GM18502 (cell line): ENCODE measurements at regions not wholly inside any gene's neighbourhood (a gene's known extent, or its start where the extent isn't known, plus 50 kb on each side); places are given as distances from the start of the nearest gene placed in this dataset.

Source experiments
- ATAC-seq: cut with Tn5 transposase; IDR thresholded peaks from one replicate; pipeline ENCODE4 v1.9.1; 2021; ENCODE audit warnings: mild to moderate bottlenecking; ENCODE audit not compliant: unreplicated experiment, poor library complexity

GRCh38 chr1:234675572-234675971 lies 65.6 kb upstream of the IRF2BP2 start:
- ATAC-seq, result no peak

DNA sequence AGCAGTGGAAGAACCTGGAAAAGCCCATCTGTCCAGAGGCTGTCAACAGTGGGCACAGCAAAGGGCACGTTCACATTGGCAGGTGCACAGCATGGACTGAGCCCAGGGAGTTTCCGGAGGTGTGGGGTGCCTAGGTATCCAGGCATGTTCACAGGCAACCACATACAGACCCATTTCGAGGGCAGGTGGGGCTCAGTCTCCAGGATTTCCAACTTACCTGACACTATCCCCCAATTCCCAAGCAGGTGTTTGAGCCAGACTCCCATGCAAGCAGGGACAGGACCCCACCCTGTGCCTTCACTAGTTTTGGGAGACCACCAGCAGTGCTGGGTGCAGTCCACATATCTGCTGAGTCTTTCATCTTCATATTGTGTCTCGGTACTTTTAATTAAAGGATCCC lies 65.0 kb upstream of the IRF2BP2 start:
- ATAC-seq, result no peak

GRCh38 chr1:234674218-234674815 lies 64.3 kb upstream of the IRF2BP2 start:
- no peak for ATAC-seq

- no peak for ATAC-seq
These were observed 62.6 kb upstream of the IRF2BP2 start for GRCh38 chr1:234672349-234673135.

- no peak for ATAC-seq
These were observed 61.1 kb upstream of the IRF2BP2 start for GRCh38 chr1:234670967-234671626.

DNA sequence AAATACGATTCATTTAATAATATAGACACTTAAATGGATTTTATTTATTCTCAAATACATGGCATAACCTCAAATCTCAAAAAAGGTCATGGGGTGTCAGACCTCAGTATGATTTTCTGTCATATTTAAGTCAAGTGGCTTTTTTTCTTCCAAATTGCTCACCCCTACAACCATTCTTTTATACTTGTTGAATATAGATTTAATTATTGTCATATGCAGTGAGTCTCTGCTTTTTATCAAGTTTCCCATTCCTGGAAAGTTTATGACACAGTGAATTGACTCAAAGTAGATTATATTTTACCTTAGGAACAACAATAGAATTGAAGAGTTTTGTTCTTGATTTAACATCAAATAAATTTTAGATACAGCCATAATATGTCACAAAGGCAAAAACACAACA lies 59.5 kb upstream of the IRF2BP2 start:
- ATAC-seq, result no peak

GRCh38 chr1:234668577-234668955 lies 58.6 kb upstream of the IRF2BP2 start:
- no peak for ATAC-seq

GRCh38 chr1:234667600-234668576 lies 57.9 kb upstream of the IRF2BP2 start:
- no peak for ATAC-seq

DNA sequence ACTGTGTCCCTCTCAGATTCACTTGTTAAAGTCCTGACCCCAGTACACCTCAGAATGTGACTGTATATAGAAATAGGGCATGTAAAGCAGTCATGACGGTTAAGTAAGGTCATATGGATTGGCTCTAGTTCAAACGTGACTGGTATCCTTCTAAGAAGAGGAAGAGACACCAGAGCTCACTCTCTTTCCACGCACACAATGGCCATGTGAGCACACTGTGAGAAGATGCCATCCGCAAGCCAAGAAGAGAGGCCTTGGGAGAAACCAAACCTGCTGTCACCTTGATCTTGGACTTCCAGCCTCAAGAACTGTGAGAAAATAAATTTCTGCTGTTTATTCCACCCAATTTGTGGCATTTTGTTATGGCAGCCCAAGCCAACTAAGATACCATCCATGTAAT lies 56.8 kb upstream of the IRF2BP2 start:
- ATAC-seq, result no peak

GRCh38 chr1:234665975-234666605 lies 56.1 kb upstream of the IRF2BP2 start:
- ATAC-seq, result no peak

GRCh38 chr1:234662148-234662547 lies 52.2 kb upstream of the IRF2BP2 start:
- no peak for ATAC-seq

DNA sequence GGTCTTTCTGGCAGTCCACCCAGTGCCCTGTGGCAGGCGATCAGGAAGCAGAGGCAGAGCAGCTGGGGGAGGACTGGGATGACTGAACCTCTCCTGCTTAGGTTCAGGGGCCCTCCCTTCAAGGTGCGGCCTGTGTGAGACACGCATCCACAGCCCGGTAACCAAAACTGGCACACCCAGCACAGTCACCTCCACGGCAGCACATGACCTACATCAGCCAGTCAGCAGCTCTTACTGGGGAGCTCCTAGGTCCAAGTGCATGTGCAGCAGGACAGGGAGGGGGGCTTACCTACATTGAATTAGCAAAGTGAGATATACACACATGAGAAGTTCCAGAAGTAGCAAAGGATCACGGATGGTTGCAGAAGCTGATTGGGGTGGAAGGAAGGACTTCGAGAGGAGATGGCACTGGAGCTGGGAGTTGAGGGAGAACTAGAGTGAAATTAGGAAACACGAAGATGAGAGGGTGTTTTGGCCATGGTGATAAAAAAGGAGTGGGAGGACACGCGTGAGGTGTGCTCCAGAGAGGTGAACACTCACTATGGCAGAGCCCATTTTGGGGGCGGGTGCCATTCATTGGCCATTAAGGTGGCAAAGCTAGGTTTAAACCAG lies 51.4 kb upstream of the IRF2BP2 start:
- no peak for ATAC-seq

- ATAC-seq, result no peak
These were observed 50.7 kb upstream of the IRF2BP2 start for GRCh38 chr1:234660536-234661316.
